ENCODE measurements at regions not wholly inside any gene's neighbourhood (a gene's known extent, or its start where the extent isn't known, plus 50 kb on each side); places are given as distances from the start of the nearest gene placed in this dataset.

- Histone ChIP-seq H3K27ac (no peak overlapping the region), H3K4me3 (no peak overlapping the region), H3K9me3 (no peaks in the 10 kb centered on the region), H3K36me3 (no peaks in the 10 kb centered on the region), H3K27me3 (no peaks in the 10 kb centered on the region), H3K4me1 (no peaks in the 10 kb centered on the region)
- WGBS, 2 donors = 67 to 82% methylated on average over 5 of the region's 5 CpGs
- DNase-seq (ENCODE audit: low spot score in 2 of 2) = no peak
- TF ChIP-seq CTCF (IDR thresholded peaks at IDR 0.05) (no peak), POLR2A (IDR thresholded peaks at IDR 0.05) (no peak), EP300 (IDR thresholded peaks at IDR 0.05) (no peak)
Observed at GRCh38 chr13:85618521-85618920, 180.7 kb downstream of the SLITRK6 start.

- 83 to 88% methylated on average over 2 of the region's 2 CpGs for WGBS, 2 donors
- no peak for DNase-seq (ENCODE audit: low spot score in 2 of 2)
- H3K9me3 ChIP-seq = no peaks in the 10 kb centered on the region
- no peak overlapping the region for H3K27ac ChIP-seq
- H3K36me3 ChIP-seq = no peaks in the 10 kb centered on the region
- H3K27me3 ChIP-seq = no peaks in the 10 kb centered on the region
- TF ChIP-seq EP300 (IDR thresholded peaks at IDR 0.05) (no peak), POLR2A (IDR thresholded peaks at IDR 0.05) (no peak), CTCF (IDR thresholded peaks at IDR 0.05) (no peak)
- H3K4me3 ChIP-seq = no peak overlapping the region
- H3K4me1 ChIP-seq = no peaks in the 10 kb centered on the region
Observed at GRCh38 chr13:85616275-85616674, 182.9 kb downstream of the SLITRK6 start.

GRCh38 chr13:85615031-85615430 is 184.2 kb downstream of the SLITRK6 start:
- H3K4me3 ChIP-seq = no peak overlapping the region
- TF ChIP-seq CTCF (IDR thresholded peaks at IDR 0.05) (no peak), EP300 (IDR thresholded peaks at IDR 0.05) (no peak)
- 61 to 71% methylated on average over 2 of the region's 2 CpGs for WGBS, 2 donors

GRCh38 chr13:85610024-85610423 is 189.2 kb downstream of the SLITRK6 start:
- Histone ChIP-seq H3K27ac (no peak overlapping the region), H3K36me3 (no peaks in the 10 kb centered on the region), H3K4me1 (no peaks in the 10 kb centered on the region), H3K27me3 (no peaks in the 10 kb centered on the region), H3K9me3 (no peaks in the 10 kb centered on the region), H3K4me3 (no peak overlapping the region)
- TF ChIP-seq POLR2A (IDR thresholded peaks at IDR 0.05) (no peak), CTCF (IDR thresholded peaks at IDR 0.05) (no peak), EP300 (IDR thresholded peaks at IDR 0.05) (no peak)
- WGBS, 2 donors = 76 to 80% methylated on average over 2 of the region's 2 CpGs
- no peak for DNase-seq (ENCODE audit: low spot score in 2 of 2)

More at GRCh38 chr13:85615031-85615430, 184.2 kb downstream of the SLITRK6 start:
- H3K36me3 ChIP-seq = no peaks in the 10 kb centered on the region
- no peaks in the 10 kb centered on the region for H3K9me3 ChIP-seq
- no peaks in the 10 kb centered on the region for H3K4me1 ChIP-seq
- no peak for DNase-seq (ENCODE audit: low spot score in 2 of 2)
- no peaks in the 10 kb centered on the region for H3K27me3 ChIP-seq
- H3K27ac ChIP-seq = no peak overlapping the region

- Histone ChIP-seq H3K36me3 (no peaks in the 10 kb centered on the region), H3K27ac (no peak overlapping the region), H3K27me3 (no peaks in the 10 kb centered on the region), H3K9me3 (no peaks in the 10 kb centered on the region), H3K4me1 (no peaks in the 10 kb centered on the region), H3K4me3 (no peak overlapping the region)
- DNase-seq (ENCODE audit: low spot score in 2 of 2) = no peak
- 73 to 81% methylated on average over 7 of the region's 7 CpGs for WGBS, 2 donors
- TF ChIP-seq CTCF (IDR thresholded peaks at IDR 0.05) (no peak), EP300 (IDR thresholded peaks at IDR 0.05) (no peak), POLR2A (IDR thresholded peaks at IDR 0.05) (no peak)
Observed at GRCh38 chr13:85608255-85608829, 190.9 kb downstream of the SLITRK6 start.

Data from tibial nerve (tissue), 4 donors.